ENCODE measurements at regions not wholly inside any gene's neighbourhood (a gene's known extent, or its start where the extent isn't known, plus 50 kb on each side); places are given as distances from the start of the nearest gene placed in this dataset.

DNA sequence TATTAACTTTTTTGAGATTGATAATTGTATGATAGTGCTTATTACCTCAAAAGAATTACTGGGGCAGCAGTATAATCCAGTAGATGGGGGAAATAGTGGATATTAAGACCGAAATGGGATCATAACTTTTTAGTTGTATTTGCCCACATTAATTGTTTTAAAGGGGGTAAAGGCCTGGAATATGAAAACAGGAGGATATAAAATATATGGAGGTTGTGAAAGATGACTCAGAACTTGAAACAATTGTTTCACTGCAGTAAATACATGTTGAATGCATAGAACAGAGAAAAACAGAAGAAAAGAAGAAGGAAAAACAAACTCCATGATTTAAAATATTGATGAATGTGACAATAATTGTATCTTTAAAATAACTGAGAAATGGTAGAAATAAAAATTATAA, 94.1 kb upstream of the VPREB1 start:
- no peak for FAIRE-seq
- DNase-seq (ENCODE audit: low spot score), result no peak

DNA sequence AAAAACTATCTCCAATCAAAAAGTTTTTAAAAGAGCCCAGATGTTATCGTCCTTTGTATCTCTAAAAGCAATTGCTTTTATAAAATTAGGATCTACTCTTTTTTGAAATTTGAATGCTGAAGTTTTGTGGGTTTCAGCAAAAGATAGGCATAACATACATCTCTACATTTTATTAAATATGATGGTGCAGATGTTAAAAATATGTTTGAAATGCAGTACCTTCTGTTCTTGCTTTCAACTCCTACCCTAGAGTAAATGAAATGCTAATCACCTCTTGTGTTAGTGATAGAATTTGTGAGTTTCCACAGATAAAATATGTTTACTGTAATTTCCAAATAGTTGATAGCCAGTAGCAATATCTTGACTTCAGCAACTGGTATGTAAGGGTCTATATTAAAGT, 95.7 kb upstream of the VPREB1 start:
- DNase-seq (ENCODE audit: low spot score), result no peak
- no peak for FAIRE-seq

DNA sequence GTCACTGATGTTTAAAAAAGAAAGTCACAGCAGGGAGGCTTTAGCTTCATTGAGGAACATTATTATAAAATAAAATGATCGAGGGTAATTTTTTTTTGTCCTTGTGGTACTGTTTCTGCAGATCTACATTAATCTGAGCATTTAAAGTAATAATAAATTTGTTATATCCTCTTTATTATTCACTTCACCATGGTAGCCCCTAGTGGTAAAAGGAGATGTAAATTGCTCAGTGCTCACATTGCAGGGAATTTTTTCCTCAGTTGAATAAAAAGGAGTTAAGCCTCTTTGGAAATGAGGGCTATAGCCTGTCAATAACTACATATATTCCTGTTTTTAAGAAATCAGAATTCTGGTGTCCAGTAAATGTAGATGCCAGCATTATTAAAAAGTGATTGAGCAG, 99.7 kb upstream of the VPREB1 start:
- FAIRE-seq, result no peak
- DNase-seq (ENCODE audit: low spot score), result no peak

DNA sequence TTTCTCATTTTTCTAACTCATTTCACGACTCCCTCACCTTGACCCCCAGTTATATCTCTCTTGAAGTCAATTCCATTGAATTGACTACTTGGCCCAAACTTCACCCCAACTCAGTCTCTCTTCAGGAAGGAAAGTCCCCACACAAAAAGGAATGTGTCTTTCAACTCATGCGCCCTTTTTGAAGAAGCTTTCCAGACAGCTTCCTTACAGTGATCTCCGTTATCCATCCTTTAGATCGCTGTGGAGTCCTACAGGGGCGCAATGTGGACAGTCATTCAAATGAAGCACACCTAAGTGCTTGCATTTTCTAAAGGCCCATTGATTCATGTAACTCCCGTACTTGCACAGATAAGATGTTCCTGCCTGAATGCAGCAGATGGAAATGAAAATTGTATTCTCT, 101.1 kb upstream of the VPREB1 start:
- DNase-seq (ENCODE audit: low spot score), result no peak
- no peak for FAIRE-seq

DNA sequence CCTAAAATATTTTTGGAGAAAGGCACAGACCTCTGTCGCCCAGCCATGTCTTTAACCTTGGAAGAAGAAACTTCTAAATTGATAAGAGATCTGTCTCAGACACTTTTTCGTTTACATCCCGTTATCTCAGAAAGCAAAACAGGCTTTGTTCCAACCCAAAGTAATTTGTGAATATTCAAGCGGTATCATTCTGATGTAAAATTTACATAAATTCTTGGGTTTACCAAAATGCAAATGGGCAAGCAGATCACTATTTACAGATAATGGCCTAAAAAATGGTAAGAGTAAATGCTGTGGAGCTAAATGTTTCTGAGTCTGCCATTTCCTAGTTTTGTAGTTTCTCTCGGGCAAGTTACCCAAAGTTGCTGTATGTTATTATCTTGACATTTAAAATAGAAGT, 101.9 kb upstream of the VPREB1 start:
- FAIRE-seq (no peak), DNase-seq (ENCODE audit: low spot score) (no peak)

DNA sequence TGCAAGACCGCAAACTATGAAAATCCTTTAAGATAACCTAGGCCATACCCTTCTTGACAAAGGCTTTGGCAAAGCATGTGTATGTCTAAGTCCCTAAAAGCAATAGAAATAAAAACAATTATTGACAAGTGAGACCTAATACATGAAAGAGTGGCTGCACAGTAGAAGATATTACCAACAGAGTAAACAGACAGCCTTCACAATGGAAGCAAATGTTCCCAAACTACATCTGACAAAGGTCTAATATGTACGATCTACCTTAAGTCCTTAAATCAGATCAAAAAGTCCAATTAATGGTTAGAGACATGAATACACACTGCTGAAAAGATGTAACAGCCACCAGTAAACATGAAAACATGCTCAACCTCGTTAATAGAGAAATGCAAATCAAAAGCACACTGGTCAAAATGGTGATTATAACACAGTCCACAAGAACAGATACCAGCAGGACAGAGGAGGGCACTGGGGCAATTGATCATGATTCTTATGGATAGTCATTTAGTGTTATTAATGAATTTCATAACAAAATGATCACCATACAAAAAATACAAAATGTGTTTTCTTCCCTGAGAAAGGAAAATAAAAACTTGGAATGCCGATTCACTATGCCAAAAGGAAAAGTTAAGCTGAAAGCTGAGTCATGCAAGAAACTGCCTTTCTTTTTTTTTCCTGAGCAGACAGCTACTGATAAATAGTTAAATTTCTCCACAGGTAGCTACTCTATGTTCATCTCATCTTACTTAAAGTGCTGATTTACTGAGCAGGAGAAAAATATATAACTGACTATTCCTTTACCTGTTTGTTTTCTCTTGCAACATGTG, 102.6 kb upstream of the VPREB1 start:
- FAIRE-seq (no peak), DNase-seq (ENCODE audit: low spot score) (no peak)

DNA sequence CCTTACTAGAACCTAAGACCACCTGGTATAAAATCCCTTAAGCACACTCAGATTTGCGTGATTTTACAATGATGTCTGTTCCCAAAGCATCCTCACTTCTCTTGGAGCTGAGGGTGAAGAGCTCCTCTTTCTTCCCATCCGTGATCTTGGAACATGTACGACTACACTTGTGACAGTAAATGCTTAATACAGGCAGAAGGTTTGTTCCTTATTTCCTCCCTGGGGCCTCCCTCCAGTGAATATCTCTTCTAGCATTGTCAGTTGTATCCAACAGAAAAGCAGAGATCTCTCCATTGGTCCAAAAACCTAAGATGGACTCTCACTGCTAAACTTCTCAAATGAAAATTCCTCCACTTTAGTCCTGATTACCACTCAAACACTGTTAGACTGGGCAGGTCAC, 103.6 kb upstream of the VPREB1 start:
- no peak for DNase-seq (ENCODE audit: low spot score)
- FAIRE-seq, result no peak

DNA sequence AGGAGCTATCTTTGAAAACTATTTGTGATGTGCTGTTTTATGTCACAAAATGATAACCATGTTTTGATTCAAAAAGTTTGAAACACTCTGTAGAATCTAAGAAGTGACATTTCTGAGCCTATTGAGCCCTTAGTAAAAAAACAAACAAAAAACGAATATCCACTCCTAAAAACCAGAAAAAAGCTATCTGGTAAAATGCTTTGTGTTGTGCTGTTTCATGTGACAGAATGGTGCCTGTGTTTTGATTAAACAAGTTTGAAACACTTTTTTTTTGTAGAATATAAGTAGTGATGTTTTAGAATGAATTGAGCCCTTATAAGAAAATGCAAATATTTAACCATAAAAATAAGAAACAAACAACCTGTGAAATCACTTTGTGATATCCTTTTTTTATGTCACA, 105.2 kb upstream of the VPREB1 start:
- no peak for FAIRE-seq
- DNase-seq (ENCODE audit: low spot score), result no peak

DNA sequence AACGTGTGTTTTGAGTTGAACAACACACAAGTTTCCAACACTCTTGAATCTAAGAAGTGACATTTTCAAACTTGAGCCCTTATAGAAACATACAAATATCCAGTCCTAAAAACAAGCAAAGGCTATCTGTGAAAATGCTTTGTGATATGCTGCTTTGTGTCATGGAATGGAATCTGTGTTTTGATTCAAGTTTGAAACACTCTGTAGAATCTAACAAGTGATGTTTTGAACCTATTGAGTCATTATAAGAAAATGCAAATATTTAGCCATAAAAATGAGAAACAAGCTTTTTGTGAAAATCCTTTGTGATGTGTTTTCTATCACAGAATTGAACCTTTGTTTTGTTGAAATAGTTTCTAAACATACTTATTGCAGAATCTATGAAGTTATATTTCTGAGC, 105.7 kb upstream of the VPREB1 start:
- no peak for FAIRE-seq
- DNase-seq (ENCODE audit: low spot score), result no peak

DNA sequence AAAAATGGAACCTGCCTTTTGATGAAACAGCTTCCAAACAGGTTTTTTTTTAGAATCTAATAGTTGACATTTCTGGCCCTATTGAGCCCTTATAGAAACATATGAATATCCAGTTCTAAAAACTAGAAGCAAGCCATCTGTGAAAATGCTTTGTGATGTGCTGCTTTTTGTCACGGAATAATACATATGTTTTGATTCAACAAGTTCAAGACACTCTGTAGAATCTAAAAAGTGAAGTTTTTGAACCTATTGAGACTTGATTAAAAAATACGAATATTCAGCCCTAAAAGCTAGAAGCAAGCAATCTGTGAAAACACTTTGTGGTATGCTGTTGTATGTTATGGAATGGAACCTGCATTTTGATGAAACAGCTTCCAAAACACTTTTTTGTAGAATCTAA, 106.7 kb upstream of the VPREB1 start:
- DNase-seq (ENCODE audit: low spot score) (no peak), FAIRE-seq (no peak)

DNA sequence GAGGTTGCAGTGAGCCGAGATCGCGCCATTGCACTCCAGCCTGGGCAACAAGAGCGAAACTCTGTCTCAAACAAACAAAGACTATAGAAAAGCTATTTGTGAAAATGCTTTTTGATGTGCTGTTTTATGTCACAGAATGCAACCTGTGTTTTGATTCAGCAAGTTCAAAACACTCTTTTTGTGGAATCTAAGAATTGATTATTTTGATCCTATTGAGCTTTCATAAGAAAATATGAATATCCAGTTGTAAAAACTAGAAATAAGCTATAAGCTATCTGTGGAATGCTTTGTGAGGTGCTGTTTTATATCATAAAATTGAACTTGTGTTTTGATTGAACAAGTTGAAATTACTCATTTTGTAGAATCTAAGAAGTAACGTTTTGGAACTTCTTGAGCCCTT, 110.7 kb upstream of the VPREB1 start:
- no peak for DNase-seq (ENCODE audit: low spot score)
- FAIRE-seq, result no peak

DNA sequence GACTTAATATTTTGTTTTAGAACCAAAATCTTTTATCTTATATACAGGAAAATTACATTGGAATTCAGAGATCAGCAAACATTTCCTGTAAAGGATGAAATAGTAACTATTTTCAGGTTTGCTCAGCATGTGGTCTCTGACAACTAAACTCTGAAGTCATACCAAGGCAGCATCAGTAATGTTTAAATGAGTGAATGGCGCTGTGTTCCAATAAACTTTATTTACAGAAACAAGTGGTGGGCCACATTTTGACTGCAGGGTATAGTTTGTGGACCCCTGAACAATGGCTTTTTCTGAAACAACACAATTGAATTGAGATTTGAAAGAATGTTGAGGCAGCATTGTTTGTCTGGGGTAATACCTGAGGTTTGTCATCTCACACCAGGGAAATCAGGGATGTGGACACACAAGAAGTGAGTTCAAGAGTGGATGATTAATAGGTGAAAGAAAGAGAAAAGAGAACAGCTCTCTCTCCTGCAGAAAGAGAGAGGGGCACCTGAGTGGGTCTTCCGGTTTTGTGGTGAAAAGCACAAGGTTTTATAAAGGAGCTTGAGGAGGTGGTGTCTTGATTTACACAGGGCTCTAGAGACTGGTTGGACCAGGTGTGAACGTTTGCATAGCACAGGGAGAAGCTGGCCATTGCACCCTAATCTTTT, 113.5 kb upstream of the VPREB1 start:
- DNase-seq (ENCODE audit: low spot score) (no peak), FAIRE-seq (no peak)

DNA sequence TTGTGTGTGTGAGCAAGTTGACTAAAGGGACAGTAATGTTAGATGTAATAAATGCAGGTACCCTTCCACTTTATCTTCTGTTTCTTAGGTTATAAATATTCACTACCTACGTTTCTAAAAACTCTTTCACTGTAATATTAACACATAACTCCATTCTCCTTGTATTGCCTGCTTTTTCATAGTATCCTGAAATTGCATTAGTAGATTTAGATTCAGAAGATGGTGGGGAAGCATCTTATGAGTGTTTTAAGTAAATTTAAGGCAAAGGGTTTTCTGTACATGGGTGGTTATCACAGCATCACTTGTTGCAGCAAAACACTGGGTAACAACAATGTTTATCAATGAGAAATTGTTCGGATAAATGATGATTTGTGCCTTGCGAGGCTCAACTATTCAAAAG, 115.2 kb upstream of the VPREB1 start:
- DNase-seq (ENCODE audit: low spot score), result no peak
- FAIRE-seq, result no peak

DNA sequence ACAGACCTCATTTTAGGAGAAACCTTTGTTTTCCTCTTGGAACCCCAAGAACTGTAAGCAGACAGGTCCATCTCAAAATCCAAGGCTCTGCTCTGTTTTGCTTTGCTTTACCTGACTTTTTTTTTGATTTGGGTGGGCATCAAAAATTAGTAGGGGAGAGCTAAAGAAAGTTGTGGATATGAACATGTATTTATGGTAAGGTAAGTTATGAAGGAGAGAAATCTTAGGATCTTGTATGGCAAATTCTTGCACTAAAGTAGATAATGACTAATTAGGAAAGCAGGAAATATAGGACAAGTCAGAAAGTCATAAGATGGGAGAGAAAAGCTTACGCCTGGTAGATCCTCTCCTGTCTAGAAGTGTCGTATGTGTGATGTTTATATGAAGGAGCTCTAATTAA, 116.1 kb upstream of the VPREB1 start:
- FAIRE-seq (no peak), DNase-seq (ENCODE audit: low spot score) (no peak)

DNA sequence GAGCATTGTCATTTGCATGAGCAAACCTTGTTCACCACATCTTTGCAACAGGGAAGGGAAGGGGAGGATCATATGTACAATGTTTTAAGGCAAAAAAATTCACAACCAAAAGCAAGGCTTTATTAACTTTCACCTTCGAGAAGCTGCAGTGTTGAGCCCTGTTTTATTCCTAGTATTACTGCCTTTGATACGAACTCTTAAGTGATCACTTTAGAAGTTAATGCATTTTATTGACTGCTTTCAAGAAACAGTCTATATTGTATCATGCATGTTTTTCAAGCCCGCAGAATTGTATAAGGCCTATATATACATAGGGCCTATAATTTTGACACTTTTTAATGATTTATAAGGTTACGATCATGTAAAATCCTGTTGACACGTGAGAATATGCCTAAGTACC, 117.5 kb upstream of the VPREB1 start:
- DNase-seq (ENCODE audit: low spot score) (no peak), FAIRE-seq (no peak)

DNA sequence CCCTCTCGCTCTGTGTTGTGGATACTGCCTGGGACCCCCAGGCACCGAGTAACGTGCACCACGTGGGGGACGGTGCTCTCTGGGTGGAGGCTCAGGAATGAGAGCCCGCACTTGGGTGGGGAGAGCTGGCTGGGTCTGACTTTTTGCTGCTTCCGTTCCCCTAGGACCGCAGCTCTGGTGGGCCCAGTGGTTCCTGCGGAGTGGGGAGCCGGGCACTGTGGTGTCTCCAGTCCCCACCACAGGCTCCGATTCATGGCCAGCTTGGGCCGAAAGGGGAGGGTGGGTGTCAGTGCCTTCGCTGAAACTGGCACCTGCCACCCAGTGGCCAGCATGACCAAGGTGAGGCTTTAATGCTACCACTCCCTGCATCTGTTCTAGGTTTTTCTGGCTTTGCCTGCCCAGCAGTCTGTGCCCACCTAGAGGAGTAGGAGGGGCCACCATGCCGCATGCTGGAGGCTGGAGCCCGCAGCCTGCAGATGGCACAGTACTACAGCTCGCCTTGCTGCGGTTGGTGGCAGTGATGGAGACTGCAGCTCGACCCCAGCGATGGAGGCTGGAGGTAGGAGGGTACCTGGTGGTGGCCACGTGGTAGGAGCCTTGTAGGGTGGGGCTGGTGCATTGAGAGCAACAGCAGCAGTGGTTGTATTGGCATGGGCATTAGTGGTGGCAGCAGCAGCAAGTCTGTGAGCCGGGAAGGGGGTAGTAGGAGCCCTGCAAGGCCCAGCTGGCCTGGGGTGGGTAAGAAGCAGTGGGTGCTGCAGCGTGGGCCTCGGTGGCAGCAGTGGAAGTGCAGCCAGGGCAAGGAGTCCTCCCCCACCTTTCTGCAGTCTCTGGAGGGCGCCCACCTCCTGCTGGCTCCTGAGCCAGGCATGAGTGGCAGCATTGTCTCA, 118.8 kb upstream of the VPREB1 start:
- DNase-seq (ENCODE audit: low spot score) (no peak), FAIRE-seq (no peak)

DNA sequence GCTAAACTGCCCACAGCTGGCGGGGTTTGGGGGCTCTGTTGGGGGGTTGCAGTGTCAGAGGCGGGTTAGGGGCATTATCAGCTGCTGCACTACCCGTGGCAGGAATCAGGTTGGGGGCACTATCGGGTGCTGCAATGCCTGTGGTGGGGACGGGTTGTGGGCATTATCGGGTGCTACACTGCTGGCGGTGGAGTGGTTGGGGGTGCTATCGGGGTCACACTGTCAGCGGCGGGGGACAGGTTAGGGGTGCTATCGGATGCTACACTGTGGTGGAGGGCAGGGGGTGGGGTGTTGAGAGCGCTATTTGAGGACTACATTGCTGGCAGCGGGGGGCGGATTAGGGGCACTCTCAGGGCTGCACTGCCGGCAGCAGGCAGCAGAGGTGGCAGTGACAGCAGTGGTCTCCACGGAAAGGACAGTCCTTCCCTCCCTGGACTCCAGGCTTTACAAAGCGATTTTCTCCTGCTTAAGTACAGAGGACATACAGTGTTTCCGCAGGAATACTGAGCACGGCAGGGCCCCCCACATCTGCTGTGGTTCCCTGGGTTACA, 119.5 kb upstream of the VPREB1 start:
- no peak for FAIRE-seq
- no peak for DNase-seq (ENCODE audit: low spot score)

DNA sequence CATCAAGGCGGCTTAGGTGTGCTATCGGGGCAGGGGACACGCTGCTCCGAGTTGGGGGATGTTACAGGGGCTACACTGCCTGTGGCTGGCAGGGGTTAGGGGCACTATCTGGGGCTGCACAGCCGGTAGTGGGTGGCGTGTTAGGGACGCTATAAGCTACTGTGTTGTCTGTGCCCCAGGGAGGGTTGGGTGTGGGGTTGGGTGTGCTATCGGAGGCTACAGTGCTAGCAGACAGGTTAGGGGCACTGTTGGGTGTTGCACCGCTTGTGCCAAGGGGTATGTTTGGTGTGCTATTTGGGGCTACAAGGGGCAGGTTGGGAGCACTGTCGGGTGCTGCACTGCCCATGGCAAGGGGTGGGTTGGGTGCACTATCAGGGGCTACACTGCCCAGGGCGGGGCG, 120.2 kb upstream of the VPREB1 start:
- FAIRE-seq, result no peak
- no peak for DNase-seq (ENCODE audit: low spot score)

DNA sequence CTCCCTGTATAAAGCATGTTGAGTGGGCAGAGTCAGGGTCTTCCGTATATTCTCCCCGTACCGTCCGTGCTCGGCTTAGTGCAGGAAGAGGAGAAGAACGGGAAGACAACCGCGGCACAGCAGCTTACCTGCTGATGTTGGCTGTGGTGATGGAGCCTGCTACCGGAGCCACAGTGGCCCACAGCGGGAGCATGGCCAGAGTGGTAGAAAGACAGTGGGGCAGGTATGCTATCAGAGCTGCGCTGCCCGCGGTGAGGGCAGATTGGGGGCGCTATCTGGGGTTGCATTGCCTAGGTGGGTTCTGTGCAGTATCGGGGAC, 120.7 kb upstream of the VPREB1 start:
- FAIRE-seq, result no peak
- DNase-seq (ENCODE audit: low spot score), result no peak

DNA sequence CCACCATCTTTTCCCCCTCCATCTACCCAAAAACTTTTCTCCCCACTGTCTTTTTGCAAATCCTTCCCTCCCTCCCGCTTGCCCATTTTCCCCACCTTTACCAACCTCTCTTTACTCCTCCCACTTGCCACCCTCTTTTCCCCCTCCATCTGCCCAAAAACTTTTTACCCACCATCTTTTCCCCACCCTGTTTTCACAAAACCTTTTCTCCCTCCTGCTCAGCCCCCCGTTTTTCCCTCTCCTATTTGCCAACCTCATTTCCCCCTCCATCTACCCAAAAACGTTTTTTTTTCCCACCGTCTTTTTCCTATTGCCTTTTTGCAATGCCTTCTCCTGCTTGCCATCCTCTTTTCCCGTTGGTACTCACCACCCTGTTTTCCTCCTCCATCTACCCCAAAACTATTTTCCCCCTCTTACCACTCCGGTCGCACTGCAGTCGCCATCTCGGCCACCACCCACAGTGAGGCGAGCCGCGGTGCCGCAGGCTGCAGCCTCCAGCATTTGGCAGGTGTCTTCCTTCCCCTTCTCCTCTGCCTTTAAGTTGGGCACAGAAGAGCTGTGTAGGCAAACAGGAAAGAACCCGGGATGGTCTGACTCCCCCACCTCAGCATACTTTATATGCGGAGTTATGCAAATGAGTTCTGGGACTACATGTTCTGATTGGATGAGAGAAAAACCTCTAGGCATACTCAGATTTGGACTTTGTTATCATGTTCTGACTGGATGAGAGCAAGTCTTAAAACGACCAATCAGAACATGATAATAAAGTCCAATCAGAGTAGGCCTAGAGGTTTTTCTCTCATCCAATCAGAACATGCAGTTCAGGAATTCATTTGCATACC, 121.2 kb upstream of the VPREB1 start:
- no peak for FAIRE-seq
- DNase-seq (ENCODE audit: low spot score), result no peak

Data from RCC 7860 (cell line).